GM10266 (cell line): ENCODE measurements at regions not wholly inside any gene's neighbourhood (a gene's known extent, or its start where the extent isn't known, plus 50 kb on each side); places are given as distances from the start of the nearest gene placed in this dataset.

ENCODE experiments used
- DNase-seq: peaks from one replicate; pipeline ENCODE4 v3.0.0; 2012; ENCODE audit errors: extremely low spot score
- TF ChIP-seq, protein P1 (sequence below): IDR thresholded peaks from 2 replicates; pipeline ENCODE4 v1.5.1; 2012; ENCODE audit warnings: mild to moderate bottlenecking, low read depth; ENCODE audit not compliant: control insufficient read depth, insufficient read depth; ENCODE audit errors: missing control alignments

- TF ChIP-seq, protein P1, sequence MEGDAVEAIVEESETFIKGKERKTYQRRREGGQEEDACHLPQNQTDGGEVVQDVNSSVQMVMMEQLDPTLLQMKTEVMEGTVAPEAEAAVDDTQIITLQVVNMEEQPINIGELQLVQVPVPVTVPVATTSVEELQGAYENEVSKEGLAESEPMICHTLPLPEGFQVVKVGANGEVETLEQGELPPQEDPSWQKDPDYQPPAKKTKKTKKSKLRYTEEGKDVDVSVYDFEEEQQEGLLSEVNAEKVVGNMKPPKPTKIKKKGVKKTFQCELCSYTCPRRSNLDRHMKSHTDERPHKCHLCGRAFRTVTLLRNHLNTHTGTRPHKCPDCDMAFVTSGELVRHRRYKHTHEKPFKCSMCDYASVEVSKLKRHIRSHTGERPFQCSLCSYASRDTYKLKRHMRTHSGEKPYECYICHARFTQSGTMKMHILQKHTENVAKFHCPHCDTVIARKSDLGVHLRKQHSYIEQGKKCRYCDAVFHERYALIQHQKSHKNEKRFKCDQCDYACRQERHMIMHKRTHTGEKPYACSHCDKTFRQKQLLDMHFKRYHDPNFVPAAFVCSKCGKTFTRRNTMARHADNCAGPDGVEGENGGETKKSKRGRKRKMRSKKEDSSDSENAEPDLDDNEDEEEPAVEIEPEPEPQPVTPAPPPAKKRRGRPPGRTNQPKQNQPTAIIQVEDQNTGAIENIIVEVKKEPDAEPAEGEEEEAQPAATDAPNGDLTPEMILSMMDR = no peak
- DNase-seq = no peak
Measured at GRCh38 chr5:167867281-167867680, 424.2 kb upstream of the WWC1 start.

DNA sequence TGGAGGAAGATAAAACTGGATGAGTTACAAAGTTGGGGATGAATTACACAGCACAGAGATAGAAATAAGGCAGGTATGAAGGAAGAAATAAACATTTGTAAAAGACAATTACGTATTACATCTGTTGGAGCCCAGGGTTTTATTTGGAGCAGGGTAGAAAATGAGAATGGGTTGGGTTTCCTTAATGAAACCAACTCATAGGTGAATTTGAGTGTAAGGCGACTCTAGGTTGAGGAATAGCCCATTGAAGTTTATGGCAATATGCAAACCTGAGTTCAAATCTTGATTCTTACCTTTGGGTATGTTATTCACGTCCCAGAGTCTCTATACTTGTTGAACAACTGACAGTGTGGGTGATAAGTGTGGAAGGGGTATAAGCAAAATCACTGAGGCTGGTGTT, 422.3 kb upstream of the WWC1 start:
- DNase-seq = no peak
- TF ChIP-seq, protein P1 = no peak

GRCh38 chr5:167870055-167870454, 421.4 kb upstream of the WWC1 start:
- TF ChIP-seq, protein P1 = no peak
- no peak for DNase-seq

DNA sequence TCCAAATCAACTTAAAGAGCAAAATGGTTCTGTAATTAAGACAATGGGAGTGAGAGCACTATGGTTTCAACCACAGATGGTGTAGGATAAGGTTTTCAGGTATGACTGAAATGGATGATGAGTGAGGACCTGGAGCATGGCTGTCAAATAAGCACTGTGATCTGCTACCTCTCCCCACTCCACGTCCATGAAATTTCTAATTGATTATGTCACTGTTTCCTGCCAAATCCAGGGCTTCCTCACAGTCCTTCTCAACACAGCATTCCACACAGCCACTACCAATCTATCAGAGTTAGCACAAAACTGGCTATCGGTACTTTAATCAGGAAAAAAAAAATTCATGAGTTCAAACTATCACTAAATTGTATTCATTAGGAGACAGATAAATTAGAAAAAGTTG, 420.4 kb upstream of the WWC1 start:
- TF ChIP-seq, protein P1 = no peak

DNA sequence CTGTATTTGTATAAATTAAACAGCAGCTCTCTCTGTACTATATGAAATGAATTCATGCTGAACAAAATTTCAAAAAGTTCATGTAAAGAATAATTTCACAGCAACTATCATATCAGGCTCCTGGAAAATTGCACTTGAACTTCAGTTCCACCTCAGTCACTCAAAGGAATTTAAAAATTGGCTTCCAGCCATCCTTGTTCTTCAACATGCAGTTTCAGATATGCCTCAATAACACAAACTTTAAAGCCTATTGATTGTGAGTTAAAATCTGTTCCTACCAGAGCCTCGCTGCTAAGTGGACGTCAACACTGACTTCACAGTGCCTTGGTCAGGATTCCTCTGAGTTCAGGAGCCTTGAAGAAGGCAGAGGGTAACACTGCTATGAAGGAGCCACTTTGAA, 418.7 kb upstream of the WWC1 start:
- no peak for DNase-seq

More for the DNA sequence above, 420.4 kb upstream of the WWC1 start:
- DNase-seq = no peak

DNA sequence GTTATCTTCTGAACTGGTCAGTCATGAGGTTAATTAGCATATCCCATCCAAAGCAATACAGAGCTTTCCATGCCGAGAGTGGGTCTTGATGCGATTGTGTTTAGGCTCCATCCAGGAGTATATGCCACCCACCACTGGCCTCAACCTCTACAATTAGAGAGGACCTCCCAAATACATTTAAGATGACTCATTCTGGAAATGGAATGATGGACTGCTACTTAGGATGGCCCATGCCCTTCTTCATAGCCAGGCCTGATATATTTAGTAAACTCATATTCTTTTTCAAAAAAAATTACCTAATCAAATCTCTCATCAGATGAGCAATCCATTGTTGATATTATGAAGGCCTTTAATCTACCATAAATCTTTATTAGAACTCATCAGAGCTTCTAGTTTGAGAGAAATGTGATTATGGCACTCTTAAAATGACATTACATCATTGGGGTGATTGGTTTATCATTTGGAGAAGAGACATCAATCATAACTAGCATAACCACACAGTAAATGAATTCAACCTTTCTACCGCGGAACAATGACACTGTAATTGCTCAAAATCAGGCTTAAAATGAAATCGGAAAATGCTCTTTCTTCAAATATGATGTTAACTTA, 414.2 kb upstream of the WWC1 start:
- DNase-seq = no peak
- TF ChIP-seq, protein P1 = no peak

More for the DNA sequence above, 418.7 kb upstream of the WWC1 start:
- TF ChIP-seq, protein P1 = no peak

DNA sequence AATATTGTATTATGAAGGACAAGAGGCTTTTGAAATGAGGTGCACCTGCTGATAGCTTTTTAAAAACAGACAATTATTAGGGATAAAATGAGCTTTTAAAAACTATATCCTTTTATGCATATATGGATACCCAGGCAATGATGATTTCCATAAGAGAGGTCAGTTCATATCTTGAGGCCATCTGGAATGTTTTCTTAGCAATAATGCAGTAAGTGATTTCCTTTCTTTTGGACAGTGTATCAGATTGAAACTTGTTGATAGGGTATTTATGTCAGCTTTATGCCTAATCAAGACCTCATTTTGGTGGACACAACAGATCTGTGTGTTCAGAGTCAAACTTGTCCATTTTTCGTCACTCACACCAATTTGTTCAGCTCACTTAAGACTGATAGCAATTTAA, 413.5 kb upstream of the WWC1 start:
- TF ChIP-seq, protein P1 = no peak
- no peak for DNase-seq
